Stimulated activated CD4-positive, alpha-beta T cell treated with anti-CD3 and anti-CD28 coated beads, Interleukin-2, amount 100 ng/mL, for 48 hours (primary cell): ENCODE measurements at regions not wholly inside any gene's neighbourhood (a gene's known extent, or its start where the extent isn't known, plus 50 kb on each side); places are given as distances from the start of the nearest gene placed in this dataset.

Experiments used
- DNase-seq, 2 donors: peaks; one replicate each; pipeline ENCODE4 v3.0.0-alpha.2; 2020

GRCh38 chr14:62018606-62019005 is 256.4 kb downstream of the SNAPC1 start:
- no peak for DNase-seq

- DNase-seq = no peak
Observed at GRCh38 chr14:62027958-62028357, 265.7 kb downstream of the SNAPC1 start.

GRCh38 chr14:62029569-62029924 is 267.3 kb downstream of the SNAPC1 start:
- no peak for DNase-seq

- DNase-seq = no peak
Observed at GRCh38 chr14:62030387-62030786, 268.2 kb downstream of the SNAPC1 start.

GRCh38 chr14:62031504-62031903 is 269.3 kb downstream of the SNAPC1 start:
- no peak for DNase-seq

GRCh38 chr14:62053188-62053587 is 291.0 kb downstream of the SNAPC1 start:
- no peak for DNase-seq

- no peak for DNase-seq
Observed at GRCh38 chr14:62056789-62057188, 294.6 kb downstream of the SNAPC1 start.

GRCh38 chr14:62062645-62063044 is 300.4 kb downstream of the SNAPC1 start:
- DNase-seq = no peak

GRCh38 chr14:62064751-62065323 is 302.6 kb downstream of the SNAPC1 start:
- no peak for DNase-seq

GRCh38 chr14:62066304-62066703 is 304.1 kb downstream of the SNAPC1 start:
- no peak for DNase-seq

- no peak for DNase-seq
Observed at GRCh38 chr14:62071039-62071438, 308.8 kb downstream of the SNAPC1 start.

GRCh38 chr14:62076368-62076767 is 314.1 kb downstream of the SNAPC1 start:
- DNase-seq = no peak

- DNase-seq = no peak
Observed at GRCh38 chr14:62076825-62077605, 314.8 kb downstream of the SNAPC1 start.

- DNase-seq = no peak
Observed at GRCh38 chr14:62077676-62078261, 315.5 kb downstream of the SNAPC1 start.

- no peak for DNase-seq
Observed at GRCh38 chr14:62079038-62079437, 316.8 kb downstream of the SNAPC1 start.

- DNase-seq = no peak
Observed at GRCh38 chr14:62081012-62081612, 318.9 kb downstream of the SNAPC1 start.

GRCh38 chr14:62081951-62082350 is 319.7 kb downstream of the SNAPC1 start:
- DNase-seq = no peak

GRCh38 chr14:62082779-62083178 is 320.6 kb downstream of the SNAPC1 start:
- DNase-seq = no peak

GRCh38 chr14:62084020-62084419 is 321.8 kb downstream of the SNAPC1 start:
- DNase-seq = no peak

- no peak for DNase-seq
Observed at GRCh38 chr14:62087191-62087590, 325.0 kb downstream of the SNAPC1 start.

GRCh38 chr14:62093736-62094135 is 331.5 kb downstream of the SNAPC1 start:
- DNase-seq = no peak

GRCh38 chr14:62097072-62097471 is 334.9 kb downstream of the SNAPC1 start:
- DNase-seq = no peak

- no peak for DNase-seq
Observed at GRCh38 chr14:62097824-62098223, 335.6 kb downstream of the SNAPC1 start.

- DNase-seq = no peak
Observed at GRCh38 chr14:62098357-62098756, 336.1 kb downstream of the SNAPC1 start.
